AG20443 (cell line): ENCODE measurements at regions not wholly inside any gene's neighbourhood (a gene's known extent, or its start where the extent isn't known, plus 50 kb on each side); places are given as distances from the start of the nearest gene placed in this dataset.
"Not testable (repeated sequence)": the region's sequence is repeated elsewhere in the genome, so short reads cannot be mapped to it uniquely, and the experiment has no call there.

Experiments used
- DNase-seq: peaks from one replicate; pipeline ENCODE4 v3.0.0; 2012; ENCODE audit warnings: low spot score, mixed read lengths

DNA sequence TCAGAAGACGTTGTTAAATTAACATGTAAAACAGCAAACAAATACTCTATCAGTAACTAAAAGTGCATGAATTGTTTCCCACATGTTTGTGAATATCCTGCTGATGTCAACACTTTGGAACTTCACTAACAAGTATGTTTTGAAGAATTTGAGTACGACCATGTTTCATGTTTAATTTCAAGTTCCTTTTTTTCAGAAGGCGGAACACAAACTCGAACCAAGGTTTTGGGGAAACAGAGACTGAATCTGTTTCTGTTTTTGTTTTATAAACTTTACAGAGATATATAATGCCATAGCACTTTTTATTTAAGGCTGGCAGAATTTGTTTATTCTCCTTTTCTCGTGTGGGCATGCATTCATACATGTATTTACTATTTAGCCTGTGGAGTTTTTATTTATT lies 509.3 kb upstream of the CITED2 start:
- no peak for DNase-seq

DNA sequence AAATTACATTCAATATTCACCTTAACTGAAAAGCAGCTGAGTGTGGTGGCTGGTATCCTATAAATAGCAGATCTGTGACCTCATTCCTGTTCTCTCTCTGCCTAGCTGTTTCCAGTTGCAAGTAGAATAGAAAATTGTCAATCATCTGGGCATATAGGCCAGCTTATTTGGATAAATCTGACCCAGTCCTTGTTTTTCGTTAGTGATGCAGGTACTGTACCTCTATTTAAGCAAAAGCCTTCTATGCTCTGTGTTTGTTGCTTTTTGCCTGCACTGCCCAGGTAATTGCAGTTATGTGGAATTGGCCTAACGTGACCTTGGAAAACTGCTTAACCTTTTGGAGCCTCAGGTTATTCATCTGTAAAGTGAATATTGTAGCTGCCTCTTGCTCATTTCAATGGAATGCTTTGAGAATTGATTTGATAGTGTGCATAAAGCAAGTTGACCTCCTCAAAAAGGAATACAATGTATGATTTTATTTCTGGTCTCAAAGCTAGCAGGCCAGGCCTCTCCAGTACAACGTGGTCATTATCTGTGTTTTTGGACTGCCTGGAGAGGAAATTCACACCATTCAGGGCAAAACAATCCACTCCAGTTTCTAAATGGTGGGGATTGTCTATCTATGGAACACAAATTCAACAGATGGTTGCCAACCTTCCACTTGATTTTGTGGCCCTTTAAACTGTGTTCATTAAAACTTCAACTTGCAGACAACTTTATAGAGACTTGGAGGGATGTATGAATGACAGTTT lies 508.7 kb upstream of the CITED2 start:
- DNase-seq = no peak

DNA sequence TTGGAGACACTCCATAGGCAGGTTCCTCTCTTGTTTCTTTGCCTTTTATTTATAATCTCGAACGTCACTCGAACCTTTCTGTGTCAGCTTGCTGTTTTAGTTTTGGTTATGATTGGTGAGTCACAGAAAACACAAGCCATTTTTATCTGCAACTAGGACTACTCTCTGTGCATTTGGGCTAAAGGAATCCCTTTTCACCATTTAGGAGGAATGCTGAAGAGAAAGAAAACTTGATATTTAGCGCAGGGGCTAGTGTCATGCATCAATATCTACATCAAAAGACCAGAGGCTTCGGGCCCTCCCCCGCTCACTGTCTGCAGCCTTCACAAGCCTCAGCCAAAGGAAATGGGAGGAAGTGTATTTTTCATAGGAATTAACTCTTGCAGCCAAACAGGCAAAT lies 507.8 kb upstream of the CITED2 start:
- no peak for DNase-seq

DNA sequence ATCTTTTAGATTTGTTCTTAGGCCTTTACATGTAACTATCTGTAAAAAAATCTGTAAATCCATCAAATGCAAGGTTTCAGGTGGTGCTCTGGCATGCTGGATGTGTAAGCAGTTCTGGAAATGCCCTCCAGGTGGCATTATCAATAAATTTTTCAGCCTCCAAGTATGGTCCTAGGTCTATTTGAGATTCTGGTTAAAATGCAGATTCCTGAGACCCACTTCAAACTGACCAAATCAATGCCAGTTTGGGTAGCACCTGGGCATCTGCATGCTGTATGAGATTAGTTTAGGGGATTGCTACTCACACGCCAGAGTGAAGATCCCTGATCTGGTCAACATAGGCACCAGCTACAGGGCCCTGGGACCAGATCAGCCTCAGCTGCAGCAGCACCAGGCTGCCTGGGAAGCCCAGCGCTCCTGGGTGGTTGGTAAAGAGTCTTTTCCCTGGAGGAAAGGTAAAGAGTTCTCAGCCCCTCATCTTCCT lies 507.3 kb upstream of the CITED2 start:
- DNase-seq = peak; percentile 22

DNA sequence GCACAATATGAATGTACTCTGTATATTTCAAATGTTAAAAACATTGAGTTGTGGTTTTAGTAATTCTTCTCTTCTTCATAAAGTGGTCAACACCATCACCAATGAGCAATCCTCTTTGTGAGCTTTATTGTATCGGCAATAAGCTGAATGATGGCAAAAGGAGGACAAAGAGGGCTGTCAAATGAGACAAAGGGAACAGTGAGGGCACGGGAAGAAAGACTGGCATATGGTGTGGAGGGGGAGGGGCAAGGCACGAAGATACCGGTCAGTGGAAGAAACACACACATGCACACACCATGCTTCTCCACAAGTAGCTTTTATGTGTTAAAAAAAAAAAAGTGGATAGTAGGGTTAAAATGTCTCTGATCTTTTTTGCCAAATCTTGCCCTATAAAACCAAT lies 506.8 kb upstream of the CITED2 start:
- no peak for DNase-seq

DNA sequence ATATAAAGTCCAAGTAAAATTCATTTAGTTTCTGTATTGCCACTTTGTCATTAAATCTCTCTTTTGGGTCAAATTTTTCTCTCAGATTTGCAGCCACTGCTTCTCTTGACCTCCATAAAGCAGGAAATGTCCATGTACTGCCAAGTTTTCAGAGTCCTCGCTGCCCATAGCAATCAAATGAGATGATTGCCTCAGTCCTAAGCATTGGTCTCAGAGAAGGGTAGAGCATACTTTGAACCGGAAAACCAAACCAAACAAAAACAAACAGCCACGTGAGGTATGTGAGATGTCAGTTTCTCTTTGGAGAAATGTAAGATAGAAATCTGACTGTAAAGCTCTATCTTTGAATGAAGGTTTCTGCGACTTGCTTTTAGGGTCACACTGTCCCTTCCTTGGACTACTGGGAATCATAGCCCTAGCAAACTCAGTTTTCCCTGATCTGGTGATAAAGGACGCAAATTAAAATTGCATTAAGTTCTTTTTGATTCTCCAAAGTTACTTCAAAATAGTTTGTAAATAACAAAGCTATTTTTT lies 505.4 kb upstream of the CITED2 start:
- DNase-seq = no peak

DNA sequence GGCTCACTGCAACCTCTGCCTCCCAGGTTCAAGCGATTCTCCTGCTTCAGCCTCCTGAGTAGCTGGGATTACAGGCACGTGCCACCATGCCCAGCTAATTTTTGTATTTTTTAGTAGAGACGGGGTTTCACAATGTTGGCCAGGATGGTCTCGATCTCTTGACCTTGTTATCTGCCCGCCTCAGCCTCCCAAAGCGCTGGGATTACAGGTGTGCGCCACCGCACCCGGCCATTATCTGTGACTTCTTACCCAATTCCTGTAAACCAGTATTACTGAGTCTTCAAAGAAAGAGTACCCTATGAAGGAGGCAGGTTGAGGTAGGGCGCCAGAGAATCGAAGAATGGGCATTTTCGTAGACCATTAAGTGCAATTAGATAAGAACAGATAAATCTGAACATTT lies 504.8 kb upstream of the CITED2 start:
- not testable (repeated sequence) for DNase-seq

DNA sequence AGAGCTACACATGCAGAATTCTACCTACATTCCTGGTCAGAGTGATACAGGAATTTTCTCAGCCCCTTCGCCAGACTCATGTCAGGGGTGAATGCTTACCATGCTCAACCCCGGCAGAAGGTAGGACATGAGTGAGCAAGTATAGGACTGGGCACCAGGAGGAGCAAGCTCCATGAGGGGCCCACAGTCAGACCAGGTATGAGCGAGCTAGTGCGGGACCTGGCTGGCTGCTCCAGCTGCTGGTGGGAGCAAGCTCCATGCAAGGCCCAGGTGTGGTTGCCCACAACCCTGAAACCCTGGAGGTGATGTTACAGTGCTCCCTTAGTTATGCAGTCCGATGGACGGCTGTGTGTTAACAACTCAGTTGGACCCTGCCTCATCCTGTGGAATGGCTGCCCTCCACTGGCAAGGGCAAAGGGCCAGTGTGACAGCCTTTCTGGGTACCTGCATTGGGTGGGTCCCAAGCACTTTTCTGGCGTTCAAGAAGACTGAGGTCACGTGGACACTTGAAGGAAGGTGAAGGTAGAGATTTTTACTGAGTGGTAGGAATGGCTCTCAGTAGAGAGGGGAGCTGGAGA lies 503.5 kb upstream of the CITED2 start:
- no peak for DNase-seq

DNA sequence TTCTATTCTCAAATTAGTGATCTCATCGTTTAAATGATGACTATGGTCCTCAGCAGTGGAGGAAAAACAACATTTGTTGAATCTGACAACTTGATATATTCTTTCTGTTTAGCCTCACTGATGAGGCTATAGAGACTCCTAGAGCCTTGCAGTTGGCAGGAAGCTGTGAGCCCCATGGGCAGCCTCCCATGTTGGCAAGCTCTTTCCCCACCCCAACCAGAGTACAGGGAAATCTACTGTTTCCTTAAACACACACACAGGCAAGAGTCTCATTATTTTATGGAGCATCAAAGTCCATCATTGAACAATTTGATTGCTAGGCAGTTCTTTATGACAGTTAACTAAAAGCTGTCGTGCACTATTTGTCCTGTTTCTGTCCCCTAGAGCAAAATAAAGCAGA lies 498.2 kb upstream of the CITED2 start:
- DNase-seq = no peak

DNA sequence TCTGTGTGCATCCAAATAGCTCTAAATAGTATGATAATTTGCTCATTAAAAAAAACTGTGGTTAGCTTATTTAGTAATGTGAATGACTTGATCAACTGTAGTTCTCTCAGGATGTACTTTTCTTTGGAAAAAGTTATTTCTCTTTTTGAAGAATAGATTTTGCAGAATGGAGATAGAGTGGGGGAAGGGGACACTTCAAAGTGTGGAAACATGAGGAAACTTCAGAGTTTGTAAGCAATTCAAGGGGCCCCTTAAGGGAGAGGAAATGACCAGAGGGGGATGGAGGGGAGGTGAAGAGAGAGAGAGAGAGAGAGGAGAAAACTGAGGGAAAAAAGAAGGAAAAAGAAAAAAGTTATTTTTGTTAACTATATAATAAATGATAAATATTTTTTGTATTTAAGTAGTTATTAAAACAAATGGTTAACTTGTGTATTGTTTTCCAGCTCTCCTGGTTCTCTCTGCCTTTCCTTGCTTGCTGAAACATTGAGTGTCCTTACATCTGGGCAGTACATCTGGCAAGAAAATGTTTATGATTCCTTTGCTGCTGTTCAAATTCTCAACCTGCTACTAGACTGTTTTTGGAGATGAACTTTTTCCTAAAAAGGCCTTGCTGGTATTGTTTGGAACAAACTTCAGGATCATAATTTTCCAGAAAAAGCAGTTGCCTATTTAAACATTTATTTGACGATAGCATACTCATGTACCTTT lies 497.5 kb upstream of the CITED2 start:
- DNase-seq = no peak

DNA sequence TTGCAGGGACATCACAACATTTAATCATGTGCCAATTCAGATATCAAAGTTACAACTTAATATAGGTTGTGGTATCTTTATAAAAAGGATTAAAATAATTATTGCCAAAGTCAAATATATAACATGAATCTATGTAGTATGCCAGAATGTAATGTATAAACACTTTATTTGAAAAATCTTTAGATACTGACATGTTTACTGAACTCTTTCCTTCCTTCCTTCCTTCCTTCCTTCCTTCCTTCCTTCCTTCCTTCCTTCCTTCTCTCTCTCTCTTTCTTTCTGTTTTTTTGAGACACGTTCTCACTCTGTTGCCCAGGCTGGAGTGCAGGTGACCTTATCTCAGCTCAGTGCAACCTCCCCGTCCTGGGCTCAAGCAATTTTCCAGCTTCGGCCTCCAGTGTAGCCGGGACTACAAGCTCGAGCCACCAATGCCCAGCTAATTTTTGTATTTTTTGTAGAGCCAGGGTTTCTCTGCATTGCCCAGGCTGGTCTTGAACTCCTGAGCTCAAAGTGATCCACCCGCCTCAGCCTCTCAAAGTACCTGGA lies 496.8 kb upstream of the CITED2 start:
- DNase-seq = no peak

DNA sequence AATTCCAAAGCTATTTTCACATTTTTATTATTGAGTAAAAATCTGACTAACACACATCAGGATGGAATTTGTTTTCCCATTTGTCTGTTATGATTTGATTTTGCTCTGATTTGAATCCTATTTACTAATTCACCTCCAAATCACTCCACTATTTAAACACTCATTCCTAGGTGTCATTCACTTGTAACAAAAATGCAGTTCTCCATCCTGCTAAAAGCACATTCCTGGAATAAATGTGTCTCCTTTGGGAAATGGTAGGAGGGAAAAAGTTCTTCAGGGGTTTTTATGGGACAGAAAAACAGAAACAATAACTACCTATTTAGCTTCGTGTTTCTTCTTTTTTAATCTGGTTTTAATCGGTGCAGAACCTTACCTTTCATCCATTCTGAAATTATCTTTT lies 494.1 kb upstream of the CITED2 start:
- no peak for DNase-seq

DNA sequence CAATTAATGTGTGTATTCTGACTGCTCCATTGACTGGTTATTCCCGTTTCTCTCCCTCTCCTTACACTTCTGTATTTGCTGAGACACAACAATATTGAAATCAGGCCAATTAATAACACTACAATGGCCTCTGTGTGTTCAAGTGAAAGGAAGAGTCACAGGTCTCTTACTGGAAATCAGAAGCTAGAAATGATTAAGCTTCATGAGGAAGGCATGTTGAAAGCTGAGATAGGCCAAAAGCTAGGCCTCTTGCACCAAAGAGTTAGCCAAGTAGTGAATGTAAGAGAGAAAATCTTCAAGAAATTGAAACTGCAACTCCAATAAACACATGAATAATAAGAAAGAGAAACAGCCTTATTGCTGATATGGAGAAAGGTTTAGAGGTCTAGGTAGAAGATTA lies 489.5 kb upstream of the CITED2 start:
- DNase-seq = no peak

DNA sequence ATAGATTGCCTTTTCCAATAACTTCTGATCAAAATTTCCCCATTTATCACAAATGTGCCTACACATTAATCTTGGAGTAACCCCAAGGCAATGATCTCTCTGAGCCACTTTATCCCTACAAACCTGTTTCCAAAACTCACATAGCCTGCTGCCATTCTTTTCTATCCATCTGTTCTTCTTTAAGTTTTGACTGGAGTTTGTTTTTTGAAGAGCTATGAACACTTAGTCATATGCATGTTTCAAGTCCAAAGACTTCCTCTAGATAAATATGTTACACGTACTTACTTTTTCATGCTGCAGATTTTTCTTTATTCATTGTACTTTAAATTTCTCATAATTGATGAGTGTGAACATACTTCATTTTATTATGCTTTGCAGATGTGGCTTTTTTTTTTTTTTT lies 488.9 kb upstream of the CITED2 start:
- DNase-seq = no peak

DNA sequence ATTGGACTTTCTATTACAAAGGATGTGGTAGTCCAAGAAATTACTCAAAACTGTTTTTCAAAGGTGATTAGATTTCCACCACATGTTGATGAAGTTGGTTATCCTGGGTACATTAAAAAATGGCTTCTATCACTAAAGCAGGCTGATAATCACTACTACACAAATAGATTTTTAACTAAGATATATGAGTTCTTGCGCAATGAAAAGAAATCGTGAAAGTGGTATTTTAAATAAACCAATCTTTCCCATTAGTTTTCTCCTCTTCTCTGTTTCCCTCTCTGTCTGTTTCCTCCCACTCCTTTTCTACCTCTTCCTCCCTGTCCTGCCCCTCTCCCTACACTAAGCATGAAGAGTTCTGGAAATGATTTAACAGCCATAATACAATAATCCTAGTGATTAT lies 487.9 kb upstream of the CITED2 start:
- DNase-seq = no peak

DNA sequence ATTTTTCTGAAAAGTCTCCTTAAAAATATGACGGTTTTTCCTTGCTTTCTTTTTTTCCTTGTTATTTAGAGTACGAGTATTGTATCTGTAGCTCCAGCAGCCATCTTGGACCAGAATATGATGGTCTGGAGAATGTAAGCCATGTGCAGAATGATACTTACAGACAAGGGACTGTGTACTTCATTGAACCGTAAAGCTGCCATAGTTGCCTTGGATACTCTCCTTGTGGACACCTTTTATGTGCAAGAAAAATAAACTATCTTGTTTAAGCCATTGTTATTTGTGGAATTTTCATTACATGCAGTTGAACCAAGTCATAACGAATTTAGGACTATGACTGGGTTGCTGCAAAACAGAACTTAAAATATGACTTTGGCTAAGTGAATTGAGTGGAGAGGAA lies 485.8 kb upstream of the CITED2 start:
- no peak for DNase-seq

DNA sequence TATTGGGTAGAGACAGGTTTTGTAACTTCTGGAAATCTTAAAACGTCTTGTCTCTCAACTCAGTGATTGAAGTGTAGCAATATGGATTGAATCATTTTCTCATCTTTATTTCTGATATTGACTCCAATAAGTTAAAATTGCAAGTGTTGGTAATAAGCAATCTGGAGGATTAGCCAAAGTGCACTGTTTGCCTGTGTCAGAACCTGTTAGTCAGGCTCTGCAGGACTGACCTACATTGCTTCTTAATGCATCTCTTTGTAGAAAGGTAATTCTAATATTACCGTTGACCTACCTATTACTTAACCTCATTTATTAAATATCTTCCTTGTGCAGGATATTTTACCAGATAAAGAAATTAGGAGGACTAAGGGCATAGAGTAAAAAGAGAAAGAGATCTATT lies 484.0 kb upstream of the CITED2 start:
- no peak for DNase-seq

DNA sequence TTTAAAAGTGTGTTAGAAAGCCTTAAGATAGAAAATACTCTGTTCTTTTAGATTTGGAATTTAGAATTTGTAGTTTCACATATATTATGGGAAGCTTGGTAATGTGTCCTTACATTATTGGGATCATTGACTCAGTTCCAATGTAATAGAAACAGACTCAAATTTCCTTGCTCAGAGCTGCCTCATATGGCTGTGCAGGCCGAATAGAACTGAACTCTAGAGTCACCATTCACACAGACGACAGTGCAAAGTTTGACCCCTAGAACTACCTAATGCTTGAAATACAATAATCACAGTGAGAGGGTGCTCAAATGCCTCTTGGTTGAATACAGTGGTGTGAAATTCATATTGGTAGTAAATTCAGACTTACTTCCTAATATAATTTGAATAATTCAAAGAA lies 482.7 kb upstream of the CITED2 start:
- DNase-seq = no peak

DNA sequence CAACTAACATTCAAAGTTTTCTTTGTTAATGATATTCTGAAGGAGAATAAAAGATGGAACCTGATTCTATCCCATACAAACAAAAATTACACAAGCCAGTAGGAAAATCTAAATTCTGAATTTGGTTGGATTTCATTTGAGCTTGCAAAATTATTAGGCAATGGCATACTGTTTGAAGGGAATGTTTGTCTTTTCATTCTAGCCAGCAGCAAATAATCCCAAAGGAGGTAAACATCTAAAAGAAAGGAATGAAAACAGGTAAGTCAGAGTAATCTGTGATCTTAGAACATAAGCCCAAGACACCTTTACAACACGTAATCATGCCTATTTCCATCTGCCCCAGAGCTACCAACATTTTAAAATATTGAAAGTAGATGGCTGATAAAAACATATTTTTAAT lies 482.1 kb upstream of the CITED2 start:
- no peak for DNase-seq

DNA sequence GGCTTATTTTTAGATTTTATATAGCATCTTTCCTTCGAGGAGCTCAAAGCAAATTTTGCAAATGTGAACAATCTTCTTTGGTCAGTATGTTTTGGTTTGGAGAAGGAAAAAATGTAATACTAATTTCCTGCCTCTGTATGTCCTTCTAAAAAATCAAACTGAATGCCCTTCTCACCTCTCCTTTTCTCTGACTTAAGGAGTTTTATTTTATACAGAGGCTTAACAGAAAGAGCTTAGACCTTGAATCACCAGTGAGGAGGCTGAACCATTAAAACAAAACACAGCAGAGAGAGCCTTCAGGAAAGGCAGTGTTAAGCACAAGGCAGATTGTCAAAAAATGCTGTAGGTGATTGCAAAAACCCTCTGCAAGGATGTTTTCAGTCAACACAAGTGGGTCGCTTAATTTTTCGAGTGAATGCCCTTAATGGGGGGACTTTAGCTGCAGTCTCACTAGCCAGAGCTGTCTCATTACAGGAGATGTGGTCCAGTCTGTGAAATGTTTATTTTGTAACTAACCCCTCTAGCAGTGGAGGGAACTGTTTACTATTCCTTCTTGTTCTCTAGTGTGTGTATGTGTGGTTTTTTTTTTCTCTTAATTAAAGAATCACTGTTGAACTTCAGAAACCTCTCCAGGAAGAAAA lies 481.3 kb upstream of the CITED2 start:
- no peak for DNase-seq

DNA sequence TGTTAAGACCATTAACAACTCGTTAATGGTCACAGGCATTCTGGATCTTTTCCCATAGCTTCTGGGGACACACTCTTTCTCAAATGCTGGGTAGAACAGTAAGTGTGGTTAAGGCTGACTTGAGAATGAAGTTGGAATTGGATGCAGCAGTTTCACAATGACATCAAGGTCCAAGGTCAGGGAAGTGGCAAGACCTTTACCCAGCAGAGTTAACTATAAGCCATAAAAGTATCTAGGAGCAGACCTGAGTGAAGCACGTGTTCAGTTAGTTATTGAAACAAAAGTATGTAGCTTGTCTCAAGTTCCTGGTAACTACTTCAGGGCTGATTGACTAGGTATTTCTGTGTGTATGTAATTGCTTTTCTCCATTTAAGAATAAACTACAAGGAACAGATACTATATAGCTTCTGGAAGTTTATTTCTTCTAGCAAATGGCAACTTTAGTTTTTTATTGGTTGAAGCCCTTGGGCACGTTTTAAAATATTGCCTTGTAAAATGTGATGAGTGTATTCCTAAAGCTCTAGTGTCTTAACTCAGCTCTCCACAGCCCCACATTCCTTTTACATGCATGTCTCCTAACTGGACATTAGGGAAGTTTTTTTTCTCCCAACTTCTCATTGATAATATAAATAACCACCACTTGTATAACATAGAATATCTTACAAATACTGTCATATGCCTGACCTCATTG lies 479.0 kb upstream of the CITED2 start:
- DNase-seq = peak; percentile 18
